ENCODE measurements at regions not wholly inside any gene's neighbourhood (a gene's known extent, or its start where the extent isn't known, plus 50 kb on each side); places are given as distances from the start of the nearest gene placed in this dataset.

GRCh38 chr7:148524479-148525224 lies 65.9 kb upstream of the C7orf33 start:
- no peak for DNase-seq (ENCODE audit: low read depth)
- no peak for TF ChIP-seq CTCF (IDR thresholded peaks at IDR 0.05; ENCODE audit: insufficient read depth, low read depth, low read length)
- H3K4me3 ChIP-seq (ENCODE audit: low read depth, low read length), result no peak overlapping the region

- peak; percentile 74 for DNase-seq (ENCODE audit: low read depth)
- H3K4me3 ChIP-seq (ENCODE audit: low read depth, low read length), result no peak overlapping the region
- peak; percentile 77 for TF ChIP-seq CTCF (IDR thresholded peaks at IDR 0.05; ENCODE audit: insufficient read depth, low read depth, low read length)
Measured at GRCh38 chr7:148527717-148528168, 62.8 kb upstream of the C7orf33 start.

- no peak for TF ChIP-seq CTCF (IDR thresholded peaks at IDR 0.05; ENCODE audit: insufficient read depth, low read depth, low read length)
- DNase-seq (ENCODE audit: low read depth), result peak; percentile 34
- H3K4me3 ChIP-seq (ENCODE audit: low read depth, low read length), result no peak overlapping the region
Measured at GRCh38 chr7:148535217-148535616, 55.3 kb upstream of the C7orf33 start.

- H3K4me3 ChIP-seq (ENCODE audit: low read depth, low read length), result no peak overlapping the region
- DNase-seq (ENCODE audit: low read depth), result no peak
- no peak for TF ChIP-seq CTCF (IDR thresholded peaks at IDR 0.05; ENCODE audit: insufficient read depth, low read depth, low read length)
Measured at GRCh38 chr7:148537435-148537834, 53.1 kb upstream of the C7orf33 start.

GRCh38 chr7:148540041-148540738 lies 50.4 kb upstream of the C7orf33 start:
- peak; percentile 27 for DNase-seq (ENCODE audit: low read depth)
- no peak for TF ChIP-seq CTCF (IDR thresholded peaks at IDR 0.05; ENCODE audit: insufficient read depth, low read depth, low read length)
- H3K4me3 ChIP-seq (ENCODE audit: low read depth, low read length), result no peak overlapping the region
